ENCODE measurements at regions not wholly inside any gene's neighbourhood (a gene's known extent, or its start where the extent isn't known, plus 50 kb on each side); places are given as distances from the start of the nearest gene placed in this dataset.

- DNase-seq (ENCODE audit: low read depth in 2 of 2), result no peak
Observed at GRCh38 chr11:11135820-11136476, 217.1 kb downstream of the CSNK2A3 start.

- DNase-seq (ENCODE audit: low read depth in 2 of 2), result no peak
Observed at GRCh38 chr11:11129118-11129517, 223.9 kb downstream of the CSNK2A3 start.

- no peak for DNase-seq (ENCODE audit: low read depth in 2 of 2)
Observed at GRCh38 chr11:11125618-11126017, 227.4 kb downstream of the CSNK2A3 start.

GRCh38 chr11:11122749-11123148 lies 230.3 kb downstream of the CSNK2A3 start:
- DNase-seq (ENCODE audit: low read depth in 2 of 2), result no peak

GRCh38 chr11:11119917-11120316 lies 233.1 kb downstream of the CSNK2A3 start:
- DNase-seq (ENCODE audit: low read depth in 2 of 2), result no peak

GRCh38 chr11:11117730-11118129 lies 235.3 kb downstream of the CSNK2A3 start:
- DNase-seq (ENCODE audit: low read depth in 2 of 2), result no peak

- DNase-seq (ENCODE audit: low read depth in 2 of 2), result no peak
Observed at GRCh38 chr11:11115475-11115874, 237.6 kb downstream of the CSNK2A3 start.

- DNase-seq (ENCODE audit: low read depth in 2 of 2), result no peak
Observed at GRCh38 chr11:11113626-11114025, 239.4 kb downstream of the CSNK2A3 start.

GRCh38 chr11:11108026-11108425 lies 245.0 kb downstream of the CSNK2A3 start:
- DNase-seq (ENCODE audit: low read depth in 2 of 2), result no peak

- DNase-seq (ENCODE audit: low read depth in 2 of 2), result no peak
Observed at GRCh38 chr11:11107076-11107723, 245.8 kb downstream of the CSNK2A3 start.

GRCh38 chr11:11105361-11105760 lies 247.5 kb upstream of the ZBED5 start:
- DNase-seq (ENCODE audit: low read depth in 2 of 2), result no peak

GRCh38 chr11:11095831-11096723 lies 238.2 kb upstream of the ZBED5 start:
- no peak for DNase-seq (ENCODE audit: low read depth in 2 of 2)

GRCh38 chr11:11090495-11090894 lies 232.6 kb upstream of the ZBED5 start:
- DNase-seq (ENCODE audit: low read depth in 2 of 2), result no peak

- DNase-seq (ENCODE audit: low read depth in 2 of 2), result no peak
Observed at GRCh38 chr11:11089805-11090204, 232.0 kb upstream of the ZBED5 start.

- DNase-seq (ENCODE audit: low read depth in 2 of 2), result no peak
Observed at GRCh38 chr11:11086979-11087378, 229.1 kb upstream of the ZBED5 start.

GRCh38 chr11:11085580-11085979 lies 227.7 kb upstream of the ZBED5 start:
- no peak for DNase-seq (ENCODE audit: low read depth in 2 of 2)

GRCh38 chr11:11084337-11084736 lies 226.5 kb upstream of the ZBED5 start:
- DNase-seq (ENCODE audit: low read depth in 2 of 2), result no peak

- DNase-seq (ENCODE audit: low read depth in 2 of 2), result no peak
Observed at GRCh38 chr11:11083441-11083840, 225.6 kb upstream of the ZBED5 start.

GRCh38 chr11:11082646-11083045 lies 224.8 kb upstream of the ZBED5 start:
- DNase-seq (ENCODE audit: low read depth in 2 of 2), result no peak

- DNase-seq (ENCODE audit: low read depth in 2 of 2), result no peak
Observed at GRCh38 chr11:11081776-11082175, 223.9 kb upstream of the ZBED5 start.

- no peak for DNase-seq (ENCODE audit: low read depth in 2 of 2)
Observed at GRCh38 chr11:11081288-11081687, 223.4 kb upstream of the ZBED5 start.

GRCh38 chr11:11078344-11079086 lies 220.7 kb upstream of the ZBED5 start:
- DNase-seq (ENCODE audit: low read depth in 2 of 2), result no peak

Data from stimulated activated CD8-positive, alpha-beta memory T cell treated with anti-CD3 and anti-CD28 coated beads, Interleukin-15, amount 100 ng/mL, for 4 hours (primary cell).